ENCODE measurements at regions not wholly inside any gene's neighbourhood (a gene's known extent, or its start where the extent isn't known, plus 50 kb on each side); places are given as distances from the start of the nearest gene placed in this dataset.
"Not testable (repeated sequence)": the region's sequence is repeated elsewhere in the genome, so short reads cannot be mapped to it uniquely, and the experiment has no call there.

DNA sequence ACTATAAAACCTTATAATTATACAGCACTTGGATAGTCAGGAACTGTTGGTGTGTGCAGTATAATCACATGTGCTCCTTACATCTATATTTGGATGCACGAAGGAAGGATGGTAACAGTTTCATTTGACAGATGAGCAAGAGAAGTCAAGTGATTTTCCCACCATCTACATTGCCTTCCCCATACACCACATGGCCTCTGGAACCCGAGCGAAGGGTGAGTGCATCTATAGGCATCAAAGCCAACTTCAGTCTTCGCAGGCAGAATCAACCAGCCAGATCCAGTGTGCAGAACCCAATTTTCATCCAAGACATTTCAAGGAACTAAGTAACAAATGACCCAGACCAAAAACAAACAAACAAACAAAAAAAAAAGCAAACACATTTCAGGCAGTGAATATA is 85.1 kb upstream of the BLID start:
- TF ChIP-seq, protein P1, sequence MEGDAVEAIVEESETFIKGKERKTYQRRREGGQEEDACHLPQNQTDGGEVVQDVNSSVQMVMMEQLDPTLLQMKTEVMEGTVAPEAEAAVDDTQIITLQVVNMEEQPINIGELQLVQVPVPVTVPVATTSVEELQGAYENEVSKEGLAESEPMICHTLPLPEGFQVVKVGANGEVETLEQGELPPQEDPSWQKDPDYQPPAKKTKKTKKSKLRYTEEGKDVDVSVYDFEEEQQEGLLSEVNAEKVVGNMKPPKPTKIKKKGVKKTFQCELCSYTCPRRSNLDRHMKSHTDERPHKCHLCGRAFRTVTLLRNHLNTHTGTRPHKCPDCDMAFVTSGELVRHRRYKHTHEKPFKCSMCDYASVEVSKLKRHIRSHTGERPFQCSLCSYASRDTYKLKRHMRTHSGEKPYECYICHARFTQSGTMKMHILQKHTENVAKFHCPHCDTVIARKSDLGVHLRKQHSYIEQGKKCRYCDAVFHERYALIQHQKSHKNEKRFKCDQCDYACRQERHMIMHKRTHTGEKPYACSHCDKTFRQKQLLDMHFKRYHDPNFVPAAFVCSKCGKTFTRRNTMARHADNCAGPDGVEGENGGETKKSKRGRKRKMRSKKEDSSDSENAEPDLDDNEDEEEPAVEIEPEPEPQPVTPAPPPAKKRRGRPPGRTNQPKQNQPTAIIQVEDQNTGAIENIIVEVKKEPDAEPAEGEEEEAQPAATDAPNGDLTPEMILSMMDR (IDR thresholded peaks at IDR 0.05; ENCODE audit: borderline replicate concordance, insufficient read depth, low read depth, low read length), result no peak
- H3K4me3 ChIP-seq (ENCODE audit: low read depth, low read length), result no peak overlapping the region

DNA sequence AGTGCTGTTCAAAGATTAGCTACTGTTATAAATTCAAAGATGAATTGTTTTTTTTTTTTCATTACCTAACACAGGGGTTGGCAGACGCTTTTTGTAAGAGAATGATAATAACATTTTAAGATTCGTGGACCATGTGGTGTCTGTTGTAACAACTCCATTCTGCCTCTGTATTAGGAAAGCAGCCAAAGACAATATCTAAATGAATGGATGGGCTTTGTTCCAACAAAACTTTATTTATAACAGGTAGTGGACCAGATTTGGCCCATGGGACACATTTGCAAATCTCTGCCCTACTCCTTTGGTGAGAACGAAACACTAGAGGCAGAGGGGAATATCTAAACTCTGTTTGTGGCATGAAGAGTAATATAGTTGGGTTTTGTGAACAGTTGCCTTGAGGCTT is 83.6 kb upstream of the BLID start:
- TF ChIP-seq, protein P1 (IDR thresholded peaks at IDR 0.05; ENCODE audit: borderline replicate concordance, insufficient read depth, low read depth, low read length), result no peak
- no peak overlapping the region for H3K4me3 ChIP-seq (ENCODE audit: low read depth, low read length)

DNA sequence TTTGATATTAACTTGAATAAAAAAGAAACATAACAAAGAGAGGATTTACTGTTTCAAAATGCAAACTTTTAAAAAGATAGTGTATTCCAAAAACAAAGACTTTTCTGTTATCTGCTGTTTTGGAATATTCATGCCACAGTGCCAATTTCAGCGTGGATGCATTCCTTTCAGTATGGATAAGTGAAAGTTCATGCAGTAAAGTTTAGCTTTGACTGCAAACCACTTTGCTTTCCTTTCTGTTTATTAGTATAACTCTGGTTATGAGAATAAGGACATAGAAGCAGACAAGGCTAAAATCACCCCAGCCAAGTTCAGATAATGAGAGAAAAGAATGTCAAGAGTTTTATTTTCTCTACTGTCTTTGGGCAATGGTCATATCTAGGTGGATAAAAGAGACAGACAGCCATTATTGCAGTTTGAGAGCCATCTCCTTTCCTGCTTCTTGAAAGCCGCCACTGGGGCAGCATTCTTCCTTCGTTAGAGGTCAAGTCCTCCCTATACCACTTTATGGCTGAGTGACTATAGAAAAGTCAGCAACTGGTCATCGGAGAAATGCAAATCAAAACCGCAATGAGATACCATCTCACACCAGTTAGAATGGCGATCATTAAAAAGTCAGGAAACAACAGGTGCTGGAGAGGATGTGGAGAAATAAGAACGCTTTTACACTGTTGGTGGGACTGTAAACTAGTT is 82.4 kb upstream of the BLID start:
- TF ChIP-seq, protein P1 (IDR thresholded peaks at IDR 0.05; ENCODE audit: borderline replicate concordance, insufficient read depth, low read depth, low read length), result no peak
- H3K4me3 ChIP-seq (ENCODE audit: low read depth, low read length), result no peak overlapping the region

DNA sequence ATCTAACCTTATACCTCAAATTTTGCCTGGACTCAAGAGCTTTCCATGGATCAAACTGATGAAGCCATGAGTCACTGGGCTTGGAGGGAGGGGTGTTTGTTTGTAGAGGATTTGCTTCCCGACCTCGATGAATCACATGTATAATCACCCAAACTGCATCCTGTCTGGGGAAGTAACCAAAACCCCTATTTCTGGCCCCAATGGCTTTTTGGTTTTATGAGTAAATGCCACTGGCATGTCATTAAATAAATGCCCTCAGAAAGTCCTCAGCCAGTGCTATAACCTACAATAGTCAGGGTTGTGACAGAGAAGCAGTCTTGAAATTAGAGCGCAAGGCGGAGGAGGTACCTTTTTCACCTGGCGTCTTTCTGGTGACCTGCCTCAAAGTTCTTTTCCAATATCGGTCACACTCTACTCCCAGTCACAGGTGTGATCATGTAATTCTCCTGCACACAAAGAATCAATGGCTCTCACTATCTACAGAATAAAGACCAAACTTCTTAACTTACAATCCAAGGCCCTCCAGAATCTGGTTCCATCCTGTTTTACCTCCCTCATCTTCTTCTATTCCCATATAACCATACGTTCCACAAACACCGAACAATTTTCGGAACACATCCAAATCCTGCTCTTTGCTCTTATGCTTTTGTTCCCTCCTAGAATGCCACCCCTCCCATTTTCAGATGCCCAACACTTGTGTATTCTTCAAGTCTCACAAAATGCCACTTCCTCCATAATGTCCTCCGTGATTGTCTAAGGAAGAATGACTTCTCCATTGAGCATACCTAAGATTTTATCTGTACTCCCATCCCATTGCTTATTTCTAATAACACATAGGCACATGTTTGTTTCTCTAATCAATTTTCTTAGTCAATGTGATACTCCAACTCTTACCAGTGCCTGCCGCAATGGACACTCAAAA is 81.3 kb upstream of the BLID start:
- TF ChIP-seq, protein P1 (IDR thresholded peaks at IDR 0.05; ENCODE audit: borderline replicate concordance, insufficient read depth, low read depth, low read length), result no peak
- no peak overlapping the region for H3K4me3 ChIP-seq (ENCODE audit: low read depth, low read length)

DNA sequence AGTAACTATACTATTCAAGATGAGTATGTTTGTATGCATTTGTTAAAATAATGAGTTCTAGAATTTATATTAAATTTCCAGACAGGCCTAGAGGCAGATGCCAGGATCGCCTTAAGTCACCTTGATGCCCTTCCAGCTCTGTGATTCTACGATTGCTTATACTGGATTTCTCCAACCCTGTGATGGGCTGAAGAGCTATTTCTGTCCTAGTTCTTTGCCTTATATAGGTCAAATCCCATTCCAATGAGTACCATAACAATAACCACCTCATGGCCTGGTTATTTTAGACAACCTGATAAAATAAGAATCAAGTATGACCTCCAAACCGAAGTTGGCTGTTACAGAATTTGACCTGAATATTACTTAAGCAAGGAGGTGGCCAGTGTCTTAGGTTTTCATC is 79.8 kb upstream of the BLID start:
- H3K4me3 ChIP-seq (ENCODE audit: low read depth, low read length), result no peak overlapping the region
- TF ChIP-seq, protein P1 (IDR thresholded peaks at IDR 0.05; ENCODE audit: borderline replicate concordance, insufficient read depth, low read depth, low read length), result no peak

DNA sequence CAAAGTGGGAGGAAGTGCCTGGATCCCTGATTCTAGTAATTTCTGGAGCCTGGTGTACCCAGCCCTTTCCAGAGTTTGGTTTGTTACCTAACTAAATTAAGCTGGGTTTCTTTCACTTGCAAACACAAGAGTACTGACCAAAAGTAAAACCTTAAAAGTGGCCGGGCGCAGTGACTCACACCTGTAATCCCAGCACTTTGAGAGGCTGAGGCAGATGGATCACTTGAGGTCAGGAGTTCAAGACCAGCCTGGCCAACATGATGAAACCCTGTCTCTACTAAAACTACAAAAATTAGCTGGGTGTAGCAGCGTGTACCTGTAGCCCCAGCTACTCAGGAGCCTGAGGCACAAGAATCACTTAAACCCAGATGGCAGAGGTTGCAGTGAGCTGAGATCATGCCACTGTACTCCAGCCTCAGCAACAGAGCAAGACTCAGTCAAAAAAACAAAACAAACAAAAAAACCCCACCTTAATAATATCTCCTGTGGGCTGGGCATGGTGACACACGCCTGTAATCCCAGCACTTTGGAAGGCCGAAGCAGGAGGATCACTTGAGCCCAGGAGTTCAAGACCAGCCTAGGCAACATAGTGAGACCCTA is 78.0 kb upstream of the BLID start:
- H3K4me3 ChIP-seq (ENCODE audit: low read depth, low read length), result not testable (repeated sequence)

DNA sequence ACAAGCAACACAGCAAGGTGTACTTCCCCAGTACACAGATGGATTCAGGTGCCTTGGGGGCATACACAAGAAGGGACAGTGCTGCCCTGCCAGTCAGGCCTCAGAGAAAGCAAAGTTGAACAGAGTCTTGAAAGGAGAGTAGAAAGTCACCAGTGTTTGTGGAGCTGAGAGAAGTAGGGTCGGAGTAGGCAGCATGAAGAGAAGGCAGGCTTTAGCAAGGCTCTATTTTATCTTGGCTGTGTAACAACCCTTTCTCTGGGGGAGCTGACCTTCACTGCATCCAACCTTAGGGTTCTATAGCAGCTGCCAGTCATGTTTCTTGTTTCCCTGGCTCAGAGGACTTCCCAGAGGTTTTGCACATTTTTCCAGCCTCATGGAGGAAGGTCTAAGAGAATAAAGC is 77.4 kb upstream of the BLID start:
- TF ChIP-seq, protein P1 (IDR thresholded peaks at IDR 0.05; ENCODE audit: borderline replicate concordance, insufficient read depth, low read depth, low read length), result no peak
- no peak overlapping the region for H3K4me3 ChIP-seq (ENCODE audit: low read depth, low read length)
